ENCODE measurements at regions not wholly inside any gene's neighbourhood (a gene's known extent, or its start where the extent isn't known, plus 50 kb on each side); places are given as distances from the start of the nearest gene placed in this dataset.

DNA sequence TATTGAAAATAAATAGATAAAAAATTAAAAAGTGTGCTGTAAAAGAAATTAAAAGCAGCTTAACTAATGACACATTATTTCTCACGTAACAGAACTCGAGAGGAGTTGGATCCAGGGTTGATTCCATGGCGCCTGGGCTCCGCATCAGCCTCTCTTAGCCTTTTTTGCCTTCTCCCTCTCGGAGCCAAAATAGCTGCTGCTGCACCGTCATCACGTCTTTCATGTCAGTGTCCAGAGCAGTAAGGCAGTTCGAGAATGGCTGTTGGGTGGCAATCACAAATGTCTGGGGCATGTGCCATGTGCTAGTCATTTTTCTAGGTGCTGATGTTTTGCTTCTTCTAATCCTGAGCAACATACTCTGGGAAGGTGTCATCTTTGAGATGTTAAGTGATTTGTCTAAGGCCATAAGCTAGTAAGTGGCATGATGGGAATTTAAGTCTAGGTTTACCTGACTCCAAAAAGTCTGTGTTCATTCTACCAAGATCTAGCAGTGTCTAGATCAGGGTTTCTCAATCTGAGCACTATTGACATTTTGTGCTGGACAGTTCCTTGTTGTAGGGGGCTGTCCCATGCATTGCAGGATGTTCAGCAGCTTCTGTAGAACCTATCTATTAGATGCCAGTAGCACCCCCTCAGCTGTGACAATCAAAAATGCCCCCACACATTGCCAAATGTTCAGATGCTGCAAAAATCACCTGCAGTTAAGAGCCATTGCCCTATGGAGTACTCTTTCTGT, 280.4 kb downstream of the HAPSTR1 start:
- TF ChIP-seq POLR2AphosphoS5 (IDR thresholded peaks at IDR 0.05; ENCODE audit: low read depth, low read length) (no peak), POLR2A (IDR thresholded peaks at IDR 0.05; ENCODE audit: low read depth, low read length) (no peak)

Measured in GM12892 (cell line).